ENCODE measurements at regions not wholly inside any gene's neighbourhood (a gene's known extent, or its start where the extent isn't known, plus 50 kb on each side); places are given as distances from the start of the nearest gene placed in this dataset.

- no peak for TF ChIP-seq CTCF (IDR thresholded peaks at IDR 0.05)
- no peak for TF ChIP-seq POLR2AphosphoS5 (IDR thresholded peaks at IDR 0.05)
- TF ChIP-seq POLR2A (IDR thresholded peaks at IDR 0.05): no peak
These were observed 167.5 kb upstream of the DTNA start for GRCh38 chr18:34542625-34543024.
